ENCODE measurements at regions not wholly inside any gene's neighbourhood (a gene's known extent, or its start where the extent isn't known, plus 50 kb on each side); places are given as distances from the start of the nearest gene placed in this dataset.

DNA sequence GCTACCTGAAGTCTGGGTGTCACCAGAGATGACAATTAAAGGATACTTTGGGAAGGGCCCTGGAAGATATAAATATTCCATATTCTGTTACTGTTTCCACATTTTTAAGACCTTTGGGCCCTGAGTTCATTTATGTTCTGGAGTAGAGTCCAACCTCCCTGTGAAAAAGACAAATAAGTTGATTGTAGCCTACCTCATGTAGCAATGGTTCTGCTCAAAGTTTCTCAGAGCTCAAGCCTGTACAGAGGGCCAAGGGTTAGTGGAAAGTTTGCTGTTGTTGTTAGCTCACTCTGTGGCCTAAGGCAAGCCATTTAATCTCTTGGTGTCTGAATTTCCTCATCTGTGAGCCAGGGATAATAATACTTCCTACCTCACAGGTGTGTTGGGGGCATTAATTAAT is 284.7 kb upstream of the DDHD1 start:
- no peaks in the 10 kb centered on the region for H3K4me1 Mint-ChIP-seq (ENCODE audit: unreplicated experiment)
- no peaks in the 10 kb centered on the region for H3K36me3 Mint-ChIP-seq (ENCODE audit: low read depth, unreplicated experiment)
- no peak overlapping the region for H3K27ac Mint-ChIP-seq (ENCODE audit: unreplicated experiment)
- H3K9me3 Mint-ChIP-seq (ENCODE audit: unreplicated experiment): no peaks in the 10 kb centered on the region
- no peak for DNase-seq (ENCODE audit: low spot score)
- no peak overlapping the region for H3K4me3 Mint-ChIP-seq (ENCODE audit: unreplicated experiment)
- TF ChIP-seq, protein P1, sequence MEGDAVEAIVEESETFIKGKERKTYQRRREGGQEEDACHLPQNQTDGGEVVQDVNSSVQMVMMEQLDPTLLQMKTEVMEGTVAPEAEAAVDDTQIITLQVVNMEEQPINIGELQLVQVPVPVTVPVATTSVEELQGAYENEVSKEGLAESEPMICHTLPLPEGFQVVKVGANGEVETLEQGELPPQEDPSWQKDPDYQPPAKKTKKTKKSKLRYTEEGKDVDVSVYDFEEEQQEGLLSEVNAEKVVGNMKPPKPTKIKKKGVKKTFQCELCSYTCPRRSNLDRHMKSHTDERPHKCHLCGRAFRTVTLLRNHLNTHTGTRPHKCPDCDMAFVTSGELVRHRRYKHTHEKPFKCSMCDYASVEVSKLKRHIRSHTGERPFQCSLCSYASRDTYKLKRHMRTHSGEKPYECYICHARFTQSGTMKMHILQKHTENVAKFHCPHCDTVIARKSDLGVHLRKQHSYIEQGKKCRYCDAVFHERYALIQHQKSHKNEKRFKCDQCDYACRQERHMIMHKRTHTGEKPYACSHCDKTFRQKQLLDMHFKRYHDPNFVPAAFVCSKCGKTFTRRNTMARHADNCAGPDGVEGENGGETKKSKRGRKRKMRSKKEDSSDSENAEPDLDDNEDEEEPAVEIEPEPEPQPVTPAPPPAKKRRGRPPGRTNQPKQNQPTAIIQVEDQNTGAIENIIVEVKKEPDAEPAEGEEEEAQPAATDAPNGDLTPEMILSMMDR (IDR thresholded peaks at IDR 0.05; ENCODE audit: unreplicated experiment): no peak
- no peaks in the 10 kb centered on the region for H3K27me3 Mint-ChIP-seq (ENCODE audit: unreplicated experiment)

DNA sequence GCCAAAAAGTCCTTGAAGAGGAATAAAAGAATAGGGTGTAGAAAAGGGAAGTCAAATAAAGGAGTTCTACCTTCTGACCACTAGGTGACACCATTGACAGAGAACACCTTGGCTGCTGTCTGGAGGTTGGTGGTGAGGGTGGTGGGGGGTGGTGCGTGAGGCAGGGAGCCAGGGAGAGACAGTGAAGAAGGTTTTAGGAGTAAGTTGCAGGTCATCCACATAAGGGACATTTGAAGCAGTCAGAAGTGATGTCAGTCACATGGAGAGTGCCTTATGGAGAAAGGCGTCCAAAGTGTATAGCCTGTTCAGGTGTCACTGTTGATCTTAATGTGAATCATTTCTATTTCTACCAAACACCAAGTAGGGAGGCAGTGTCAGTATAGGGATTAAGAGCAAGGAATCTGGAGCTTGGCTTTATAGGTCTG is 279.3 kb upstream of the DDHD1 start:
- Mint-ChIP-seq H3K36me3 (ENCODE audit: low read depth, unreplicated experiment) (no peaks in the 10 kb centered on the region), H3K9me3 (ENCODE audit: unreplicated experiment) (no peaks in the 10 kb centered on the region), H3K4me1 (ENCODE audit: unreplicated experiment) (no peaks in the 10 kb centered on the region), H3K27ac (ENCODE audit: unreplicated experiment) (no peak overlapping the region), H3K4me3 (ENCODE audit: unreplicated experiment) (no peak overlapping the region), H3K27me3 (ENCODE audit: unreplicated experiment) (peaks cover 2% of the 10 kb centered on the region)
- peak; percentile 28 for DNase-seq (ENCODE audit: low spot score)
- TF ChIP-seq, protein P1 (IDR thresholded peaks at IDR 0.05; ENCODE audit: unreplicated experiment): peak; percentile 84

DNA sequence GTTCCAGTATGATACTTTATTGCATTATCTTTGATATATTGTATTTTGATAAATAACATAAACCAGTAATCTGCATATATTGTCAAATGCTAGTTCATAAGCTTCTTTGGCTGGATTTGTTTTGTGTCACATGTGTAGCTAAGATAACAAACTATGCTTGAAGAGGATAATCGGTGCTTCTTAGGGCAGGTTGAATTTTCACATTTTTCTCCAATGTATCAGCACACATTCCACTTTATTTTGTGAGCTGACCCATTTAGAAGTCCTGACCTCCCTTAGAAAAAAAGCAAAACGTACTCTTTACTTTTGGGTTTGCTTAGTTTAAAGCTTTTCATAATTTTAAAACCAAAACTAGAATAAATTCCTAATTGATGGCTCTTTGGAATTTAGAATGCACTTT is 277.7 kb upstream of the DDHD1 start:
- H3K36me3 Mint-ChIP-seq (ENCODE audit: low read depth, unreplicated experiment): no peaks in the 10 kb centered on the region
- H3K27me3 Mint-ChIP-seq (ENCODE audit: unreplicated experiment): peaks cover 2% of the 10 kb centered on the region
- TF ChIP-seq, protein P1 (IDR thresholded peaks at IDR 0.05; ENCODE audit: unreplicated experiment): no peak
- H3K27ac Mint-ChIP-seq (ENCODE audit: unreplicated experiment): no peak overlapping the region
- no peak for DNase-seq (ENCODE audit: low spot score)
- no peak overlapping the region for H3K4me3 Mint-ChIP-seq (ENCODE audit: unreplicated experiment)
- H3K9me3 Mint-ChIP-seq (ENCODE audit: unreplicated experiment): no peaks in the 10 kb centered on the region
- no peaks in the 10 kb centered on the region for H3K4me1 Mint-ChIP-seq (ENCODE audit: unreplicated experiment)

DNA sequence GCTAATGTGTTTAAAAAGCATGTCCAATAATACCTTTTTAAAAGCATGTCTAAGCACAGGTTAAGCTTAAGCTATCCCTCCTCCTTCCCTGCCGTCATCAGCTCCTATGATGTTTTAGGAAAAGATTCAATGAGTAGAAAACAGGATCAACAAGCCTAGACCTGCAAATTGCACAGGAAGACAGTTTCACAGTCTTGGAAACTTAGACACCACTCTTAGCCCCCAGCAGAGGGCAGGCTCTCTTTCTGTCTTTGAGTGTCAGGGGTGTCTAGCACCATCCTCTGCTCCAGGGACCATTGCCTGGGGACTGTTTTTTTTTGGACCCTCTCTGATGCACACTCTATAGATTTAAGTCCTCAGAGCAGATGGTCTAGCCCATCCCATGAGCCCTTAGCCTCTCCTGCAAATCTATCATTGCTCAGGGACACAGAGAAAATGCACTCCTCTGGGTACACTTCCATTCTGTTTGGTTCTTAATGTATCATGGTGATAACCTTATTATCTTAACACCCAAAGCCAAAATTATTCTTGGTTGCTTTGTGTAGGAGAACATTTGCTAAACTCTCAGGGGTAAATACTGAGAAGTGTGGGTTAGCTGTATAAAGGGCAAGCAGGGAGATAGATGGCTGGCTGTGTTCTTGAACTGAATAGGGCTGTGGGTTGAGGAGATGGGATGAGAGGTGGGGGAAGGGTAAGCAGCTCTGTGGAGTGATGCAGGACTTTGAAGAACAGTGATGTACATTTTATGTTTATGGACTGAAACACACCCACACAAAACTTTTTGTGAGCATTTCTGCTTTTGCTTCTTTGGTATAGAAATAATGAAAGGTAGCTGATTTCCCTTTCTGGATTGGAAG is 259.9 kb upstream of the DDHD1 start:
- TF ChIP-seq, protein P1 (IDR thresholded peaks at IDR 0.05; ENCODE audit: unreplicated experiment): peak; percentile 43
- no peak for DNase-seq (ENCODE audit: low spot score)
- Mint-ChIP-seq H3K9me3 (ENCODE audit: unreplicated experiment) (peaks cover 7% of the 10 kb centered on the region), H3K36me3 (ENCODE audit: low read depth, unreplicated experiment) (peaks cover 6% of the 10 kb centered on the region), H3K4me1 (ENCODE audit: unreplicated experiment) (no peaks in the 10 kb centered on the region), H3K27ac (ENCODE audit: unreplicated experiment) (no peak overlapping the region), H3K4me3 (ENCODE audit: unreplicated experiment) (no peak overlapping the region), H3K27me3 (ENCODE audit: unreplicated experiment) (no peaks in the 10 kb centered on the region)

DNA sequence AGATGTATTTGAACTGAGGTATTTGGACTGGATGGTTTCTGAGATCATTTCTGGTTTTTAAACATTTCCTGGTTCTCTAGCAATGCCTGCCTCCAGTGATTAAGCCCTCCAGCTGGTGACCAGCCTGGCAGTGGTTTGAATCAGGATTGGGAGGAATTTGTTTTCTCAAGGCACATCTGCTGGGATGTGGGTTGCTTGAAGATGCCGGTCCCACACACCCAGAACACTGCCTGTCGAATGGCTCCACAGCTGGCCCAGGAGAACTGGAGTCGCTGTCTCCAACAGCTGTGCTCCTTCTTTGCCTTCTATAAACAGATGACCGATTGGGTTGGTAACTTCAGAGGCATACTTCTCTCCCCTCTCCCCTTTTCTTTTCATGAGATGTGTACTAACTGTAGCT is 258.0 kb upstream of the DDHD1 start:
- TF ChIP-seq, protein P1 (IDR thresholded peaks at IDR 0.05; ENCODE audit: unreplicated experiment): no peak
- Mint-ChIP-seq H3K27me3 (ENCODE audit: unreplicated experiment) (no peaks in the 10 kb centered on the region), H3K4me1 (ENCODE audit: unreplicated experiment) (no peaks in the 10 kb centered on the region), H3K27ac (ENCODE audit: unreplicated experiment) (no peak overlapping the region), H3K9me3 (ENCODE audit: unreplicated experiment) (no peaks in the 10 kb centered on the region), H3K4me3 (ENCODE audit: unreplicated experiment) (no peak overlapping the region), H3K36me3 (ENCODE audit: low read depth, unreplicated experiment) (no peaks in the 10 kb centered on the region)
- no peak for DNase-seq (ENCODE audit: low spot score)

All from endothelial cell (in vitro differentiated cells).